ENCODE measurements at regions not wholly inside any gene's neighbourhood (a gene's known extent, or its start where the extent isn't known, plus 50 kb on each side); places are given as distances from the start of the nearest gene placed in this dataset.

DNA sequence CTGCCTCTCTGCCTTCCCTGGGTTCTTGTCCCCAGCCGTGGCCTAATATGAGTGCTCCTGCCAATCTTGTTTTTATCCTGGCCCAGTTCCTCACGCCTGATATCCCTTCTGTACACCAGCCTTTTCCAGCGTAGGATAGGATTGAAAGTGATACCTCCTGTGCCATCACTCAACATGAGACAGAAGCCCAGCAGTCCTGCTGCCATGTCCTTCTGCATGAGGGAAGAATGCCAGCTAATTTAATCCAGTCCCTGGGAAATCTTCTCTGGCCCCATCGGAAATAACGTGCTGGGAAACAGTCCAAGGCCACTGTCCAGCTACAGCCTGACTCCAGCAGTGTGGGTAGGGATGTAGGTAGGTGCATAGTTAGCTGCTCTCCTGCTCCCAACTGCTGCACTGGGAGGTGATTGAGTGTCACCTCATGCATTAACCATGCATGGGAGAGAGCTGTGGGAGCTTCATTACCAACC, 92.0 kb upstream of the TPM1 start:
- no peak overlapping the region for H3K4me3 ChIP-seq (ENCODE audit: low read depth in 1 of 2, low read length in 2 of 2)
- no peaks in the 10 kb centered on the region for H3K27me3 ChIP-seq (ENCODE audit: control insufficient read depth in 1 of 2, insufficient read depth in 2 of 2, low read length in 2 of 2)
- H3K27ac ChIP-seq (ENCODE audit: low read depth, low read length) = no peak overlapping the region
- H3K9ac ChIP-seq (ENCODE audit: low read length) = no peak overlapping the region
- H3K9me3 ChIP-seq (ENCODE audit: low read length) = no peaks in the 10 kb centered on the region
- H3K36me3 ChIP-seq (ENCODE audit: insufficient read depth, low read length) = no peaks in the 10 kb centered on the region
- H3K4me1 ChIP-seq (ENCODE audit: insufficient read depth, low read length) = no peaks in the 10 kb centered on the region

- no peaks in the 10 kb centered on the region for H3K36me3 ChIP-seq (ENCODE audit: insufficient read depth, low read length)
- no peak overlapping the region for H3K9ac ChIP-seq (ENCODE audit: low read length)
- H3K27ac ChIP-seq (ENCODE audit: low read depth, low read length) = no peak overlapping the region
- H3K9me3 ChIP-seq (ENCODE audit: low read length) = no peaks in the 10 kb centered on the region
- no peak overlapping the region for H3K4me3 ChIP-seq (ENCODE audit: low read depth in 1 of 2, low read length in 2 of 2)
- no peaks in the 10 kb centered on the region for H3K4me1 ChIP-seq (ENCODE audit: insufficient read depth, low read length)
- no peaks in the 10 kb centered on the region for H3K27me3 ChIP-seq (ENCODE audit: control insufficient read depth in 1 of 2, insufficient read depth in 2 of 2, low read length in 2 of 2)
These were observed 91.1 kb upstream of the TPM1 start for GRCh38 chr15:62951481-62951880.

DNA sequence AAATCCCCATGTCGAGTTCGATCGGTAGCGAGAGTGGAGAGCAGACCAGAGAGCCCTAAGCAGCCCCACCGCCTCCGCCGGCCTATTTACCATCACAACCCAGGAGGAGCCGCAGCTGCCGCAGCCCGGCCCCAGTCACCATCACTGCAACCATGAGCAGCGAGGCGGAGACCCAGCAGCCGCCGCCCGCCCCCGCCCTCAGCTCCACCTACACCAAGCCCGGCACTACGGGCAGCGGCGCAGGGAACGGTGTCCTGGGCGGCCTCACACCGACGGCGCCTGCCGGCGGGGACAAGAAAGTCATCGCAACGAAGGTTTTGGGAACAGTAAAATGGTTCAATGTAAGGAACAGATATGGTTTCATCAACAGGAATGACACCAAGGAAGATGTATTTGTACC, 89.5 kb upstream of the TPM1 start:
- H3K9ac ChIP-seq (ENCODE audit: low read length) = no peak overlapping the region
- no peaks in the 10 kb centered on the region for H3K9me3 ChIP-seq (ENCODE audit: low read length)
- no peaks in the 10 kb centered on the region for H3K27me3 ChIP-seq (ENCODE audit: control insufficient read depth in 1 of 2, insufficient read depth in 2 of 2, low read length in 2 of 2)

DNA sequence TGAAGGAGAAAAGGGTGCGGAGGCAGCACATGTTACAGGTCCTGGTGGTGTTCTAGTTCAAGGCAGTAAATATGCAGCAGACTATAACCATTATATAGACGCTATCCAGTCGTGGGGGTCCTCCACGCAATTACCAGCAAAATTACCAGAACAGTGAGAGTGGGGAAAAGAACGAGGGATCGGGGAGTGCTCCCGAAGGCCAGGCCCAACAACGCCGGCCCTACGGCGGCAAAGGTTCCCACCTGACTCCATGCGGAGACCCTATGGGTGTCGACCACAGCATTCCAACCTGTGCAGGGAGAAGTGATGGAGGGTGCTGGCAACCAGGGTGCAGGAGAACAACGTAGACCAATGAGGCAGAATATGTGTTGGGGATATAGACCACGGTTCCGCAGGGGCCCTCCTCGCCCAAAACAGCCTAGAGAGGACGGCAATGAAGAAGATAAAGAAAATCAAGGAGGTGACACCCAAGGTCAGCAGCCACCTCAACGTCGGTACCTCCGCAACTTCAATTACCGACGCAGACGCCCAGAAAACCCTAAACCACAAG, 89.0 kb upstream of the TPM1 start:
- Histone ChIP-seq H3K27ac (ENCODE audit: low read depth, low read length) (no peak overlapping the region), H3K4me1 (ENCODE audit: insufficient read depth, low read length) (peaks cover 15% of the 10 kb centered on the region), H3K9me3 (ENCODE audit: low read length) (no peaks in the 10 kb centered on the region), H3K36me3 (ENCODE audit: insufficient read depth, low read length) (no peaks in the 10 kb centered on the region), H3K9ac (ENCODE audit: low read length) (no peak overlapping the region), H3K4me3 (ENCODE audit: low read depth in 1 of 2, low read length in 2 of 2) (no peak overlapping the region), H3K27me3 (ENCODE audit: control insufficient read depth in 1 of 2, insufficient read depth in 2 of 2, low read length in 2 of 2) (no peaks in the 10 kb centered on the region)

More for the DNA sequence above, 89.5 kb upstream of the TPM1 start:
- no peaks in the 10 kb centered on the region for H3K36me3 ChIP-seq (ENCODE audit: insufficient read depth, low read length)
- no peak overlapping the region for H3K4me3 ChIP-seq (ENCODE audit: low read depth in 1 of 2, low read length in 2 of 2)
- peaks cover 9% of the 10 kb centered on the region for H3K4me1 ChIP-seq (ENCODE audit: insufficient read depth, low read length)
- H3K27ac ChIP-seq (ENCODE audit: low read depth, low read length) = no peak overlapping the region

GRCh38 chr15:62957130-62957529, 85.4 kb upstream of the TPM1 start:
- H3K36me3 ChIP-seq (ENCODE audit: insufficient read depth, low read length) = no peaks in the 10 kb centered on the region
- peaks cover 21% of the 10 kb centered on the region for H3K4me1 ChIP-seq (ENCODE audit: insufficient read depth, low read length)
- H3K27ac ChIP-seq (ENCODE audit: low read depth, low read length) = no peak overlapping the region
- no peaks in the 10 kb centered on the region for H3K27me3 ChIP-seq (ENCODE audit: control insufficient read depth in 1 of 2, insufficient read depth in 2 of 2, low read length in 2 of 2)
- no peaks in the 10 kb centered on the region for H3K9me3 ChIP-seq (ENCODE audit: low read length)
- no peak overlapping the region for H3K4me3 ChIP-seq (ENCODE audit: low read depth in 1 of 2, low read length in 2 of 2)
- no peak overlapping the region for H3K9ac ChIP-seq (ENCODE audit: low read length)

DNA sequence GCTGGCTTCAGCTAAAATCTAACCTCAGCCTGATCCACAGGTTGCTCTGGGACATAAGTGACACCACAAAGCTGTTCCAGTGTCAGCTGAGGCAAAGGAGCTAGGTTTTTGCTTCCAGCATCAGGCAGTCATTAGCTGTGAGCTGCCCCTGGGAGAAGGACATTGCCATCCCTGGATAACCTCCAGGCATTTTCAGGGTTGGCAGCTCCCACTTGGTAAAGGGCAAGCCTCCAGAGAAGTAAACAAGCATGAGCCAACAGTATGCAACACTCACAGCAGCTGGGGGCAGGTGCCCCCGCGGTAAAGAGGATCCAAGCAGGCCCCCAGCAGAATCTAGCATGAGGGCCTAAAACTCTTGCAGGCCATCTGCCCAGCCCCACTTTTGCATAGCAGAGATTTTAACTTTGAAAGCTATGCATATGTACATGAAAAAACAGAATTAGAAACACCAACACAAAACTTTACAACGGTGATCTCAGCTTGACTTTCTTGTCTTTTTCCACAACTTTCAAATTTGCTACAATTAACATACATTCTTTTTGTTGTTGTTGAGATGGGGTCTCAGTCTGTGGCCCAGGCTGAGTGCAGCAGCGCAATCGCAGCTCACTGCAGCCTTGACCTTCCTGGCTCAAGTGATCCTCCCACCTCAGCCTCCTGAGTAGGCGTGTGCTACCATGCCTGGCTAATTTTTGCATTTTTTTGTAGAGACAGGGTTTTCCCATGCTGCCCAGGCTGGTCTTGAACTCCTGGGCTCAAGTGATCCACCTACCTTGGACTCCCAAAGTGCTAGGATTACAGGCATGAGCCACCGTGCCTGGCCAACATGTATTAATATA, 83.8 kb upstream of the TPM1 start:
- H3K9ac ChIP-seq (ENCODE audit: low read length) = no peak overlapping the region
- no peaks in the 10 kb centered on the region for H3K9me3 ChIP-seq (ENCODE audit: low read length)
- H3K4me1 ChIP-seq (ENCODE audit: insufficient read depth, low read length) = peaks cover 21% of the 10 kb centered on the region
- H3K27me3 ChIP-seq (ENCODE audit: control insufficient read depth in 1 of 2, insufficient read depth in 2 of 2, low read length in 2 of 2) = no peaks in the 10 kb centered on the region
- H3K4me3 ChIP-seq (ENCODE audit: low read depth in 1 of 2, low read length in 2 of 2) = no peak overlapping the region
- peak overlapping the region; percentile 66 for H3K27ac ChIP-seq (ENCODE audit: low read depth, low read length)
- no peaks in the 10 kb centered on the region for H3K36me3 ChIP-seq (ENCODE audit: insufficient read depth, low read length)

- H3K9ac ChIP-seq (ENCODE audit: low read length) = no peak overlapping the region
These were observed 81.4 kb upstream of the TPM1 start for GRCh38 chr15:62961134-62961533.

DNA sequence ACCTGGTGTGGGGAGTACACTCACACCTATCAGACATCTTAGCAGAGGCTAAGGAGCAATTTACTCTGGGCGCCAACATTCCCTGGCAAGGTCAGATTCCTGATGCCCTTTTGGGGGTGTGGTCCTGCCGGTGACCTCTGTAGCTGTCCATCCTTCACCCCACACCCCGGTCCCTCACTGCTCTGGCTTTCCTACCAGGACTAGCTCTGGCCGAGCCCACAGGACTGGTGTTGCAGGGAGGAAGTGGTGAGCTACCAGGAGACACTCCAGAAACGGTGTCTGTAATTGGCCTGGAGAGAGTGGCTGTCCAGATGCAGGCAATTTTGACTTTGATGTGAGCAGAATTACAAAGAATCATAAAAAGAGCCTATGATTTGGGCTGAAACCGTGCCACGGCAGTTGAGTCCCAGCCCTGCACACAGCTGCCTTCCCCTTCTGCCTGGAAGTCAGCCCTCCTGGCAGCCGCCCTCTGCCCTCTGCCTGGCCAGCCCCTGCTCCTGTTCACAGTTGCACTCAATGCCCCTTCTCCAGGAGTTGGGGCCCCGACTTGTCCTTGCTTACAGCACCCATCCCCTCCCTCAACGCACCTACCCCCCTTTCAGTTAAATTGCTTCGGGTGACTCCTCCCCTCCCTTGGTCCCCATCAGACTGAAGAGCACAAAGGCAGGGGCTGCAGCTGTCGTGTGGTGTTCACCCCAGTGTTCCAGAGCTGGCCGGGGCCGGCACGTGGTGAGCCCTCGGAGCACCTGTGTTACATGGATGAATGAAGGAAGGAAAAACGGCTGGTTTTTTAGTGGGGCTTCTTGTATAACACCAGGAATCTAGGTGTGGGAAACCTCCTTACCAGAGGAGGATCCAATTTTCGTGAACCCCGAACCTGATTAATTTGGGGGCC, 80.2 kb upstream of the TPM1 start:
- Histone ChIP-seq H3K9ac (ENCODE audit: low read length) (no peak overlapping the region), H3K4me3 (ENCODE audit: low read depth in 1 of 2, low read length in 2 of 2) (no peak overlapping the region), H3K4me1 (ENCODE audit: insufficient read depth, low read length) (peaks cover 15% of the 10 kb centered on the region), H3K27me3 (ENCODE audit: control insufficient read depth in 1 of 2, insufficient read depth in 2 of 2, low read length in 2 of 2) (no peaks in the 10 kb centered on the region), H3K36me3 (ENCODE audit: insufficient read depth, low read length) (no peaks in the 10 kb centered on the region), H3K9me3 (ENCODE audit: low read length) (no peaks in the 10 kb centered on the region), H3K27ac (ENCODE audit: low read depth, low read length) (no peak overlapping the region)

More at GRCh38 chr15:62961134-62961533, 81.4 kb upstream of the TPM1 start:
- Histone ChIP-seq H3K9me3 (ENCODE audit: low read length) (no peaks in the 10 kb centered on the region), H3K27me3 (ENCODE audit: control insufficient read depth in 1 of 2, insufficient read depth in 2 of 2, low read length in 2 of 2) (no peaks in the 10 kb centered on the region), H3K27ac (ENCODE audit: low read depth, low read length) (no peak overlapping the region), H3K4me3 (ENCODE audit: low read depth in 1 of 2, low read length in 2 of 2) (no peak overlapping the region), H3K4me1 (ENCODE audit: insufficient read depth, low read length) (peaks cover 21% of the 10 kb centered on the region), H3K36me3 (ENCODE audit: insufficient read depth, low read length) (no peaks in the 10 kb centered on the region)

- H3K9me3 ChIP-seq (ENCODE audit: low read length) = no peaks in the 10 kb centered on the region
- no peak overlapping the region for H3K4me3 ChIP-seq (ENCODE audit: low read depth in 1 of 2, low read length in 2 of 2)
- H3K36me3 ChIP-seq (ENCODE audit: insufficient read depth, low read length) = no peaks in the 10 kb centered on the region
- no peak overlapping the region for H3K27ac ChIP-seq (ENCODE audit: low read depth, low read length)
- no peak overlapping the region for H3K9ac ChIP-seq (ENCODE audit: low read length)
- H3K27me3 ChIP-seq (ENCODE audit: control insufficient read depth in 1 of 2, insufficient read depth in 2 of 2, low read length in 2 of 2) = no peaks in the 10 kb centered on the region
- H3K4me1 ChIP-seq (ENCODE audit: insufficient read depth, low read length) = no peaks in the 10 kb centered on the region
These were observed 78.3 kb upstream of the TPM1 start for GRCh38 chr15:62964251-62964650.

DNA sequence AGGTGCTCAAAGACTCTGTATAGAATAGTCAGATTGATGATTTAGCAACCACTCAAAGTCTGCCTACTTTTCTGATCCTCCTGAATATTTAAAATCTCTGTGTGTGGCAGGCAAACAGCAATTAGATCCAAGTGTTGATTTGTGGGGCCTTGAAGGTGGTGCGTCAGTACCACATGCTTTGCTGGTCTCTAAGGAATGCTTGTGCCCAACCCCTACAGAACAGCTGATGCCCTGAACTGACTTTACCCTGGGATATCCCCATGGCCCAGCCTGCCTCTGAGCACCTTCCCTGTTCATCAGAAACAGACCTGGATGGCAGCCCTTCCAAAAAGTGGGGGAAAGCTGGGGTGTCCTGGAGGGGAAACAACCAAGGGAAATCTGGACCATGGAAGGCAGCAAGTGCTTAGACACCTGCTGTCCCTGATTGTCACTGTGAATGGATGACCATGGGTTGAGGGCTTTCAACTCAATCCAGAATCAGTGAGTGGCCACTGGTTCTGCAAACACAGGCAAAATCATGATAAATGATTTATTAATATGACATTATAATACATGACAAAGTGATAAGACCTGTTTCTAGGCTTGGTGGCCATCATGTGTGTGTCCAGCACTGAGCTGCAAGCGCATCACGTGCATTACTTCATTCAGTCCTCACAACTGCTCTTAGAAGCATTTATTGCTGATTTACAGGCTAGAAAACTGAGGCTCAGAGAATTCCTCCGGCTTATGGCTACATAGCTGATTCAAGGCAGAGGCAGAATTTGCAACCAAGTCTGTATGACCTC, 76.1 kb upstream of the TPM1 start:
- Histone ChIP-seq H3K27me3 (ENCODE audit: control insufficient read depth in 1 of 2, insufficient read depth in 2 of 2, low read length in 2 of 2) (no peaks in the 10 kb centered on the region), H3K36me3 (ENCODE audit: insufficient read depth, low read length) (no peaks in the 10 kb centered on the region), H3K4me1 (ENCODE audit: insufficient read depth, low read length) (no peaks in the 10 kb centered on the region), H3K4me3 (ENCODE audit: low read depth in 1 of 2, low read length in 2 of 2) (no peak overlapping the region), H3K9ac (ENCODE audit: low read length) (no peak overlapping the region), H3K9me3 (ENCODE audit: low read length) (no peaks in the 10 kb centered on the region), H3K27ac (ENCODE audit: low read depth, low read length) (no peak overlapping the region)

- Histone ChIP-seq H3K4me3 (ENCODE audit: low read depth in 1 of 2, low read length in 2 of 2) (no peak overlapping the region), H3K27ac (ENCODE audit: low read depth, low read length) (no peak overlapping the region), H3K36me3 (ENCODE audit: insufficient read depth, low read length) (no peaks in the 10 kb centered on the region), H3K9ac (ENCODE audit: low read length) (no peak overlapping the region), H3K27me3 (ENCODE audit: control insufficient read depth in 1 of 2, insufficient read depth in 2 of 2, low read length in 2 of 2) (no peaks in the 10 kb centered on the region), H3K9me3 (ENCODE audit: low read length) (no peaks in the 10 kb centered on the region), H3K4me1 (ENCODE audit: insufficient read depth, low read length) (no peaks in the 10 kb centered on the region)
These were observed 73.8 kb upstream of the TPM1 start for GRCh38 chr15:62968699-62969098.
